ENCODE measurements at regions not wholly inside any gene's neighbourhood (a gene's known extent, or its start where the extent isn't known, plus 50 kb on each side); places are given as distances from the start of the nearest gene placed in this dataset.

DNA sequence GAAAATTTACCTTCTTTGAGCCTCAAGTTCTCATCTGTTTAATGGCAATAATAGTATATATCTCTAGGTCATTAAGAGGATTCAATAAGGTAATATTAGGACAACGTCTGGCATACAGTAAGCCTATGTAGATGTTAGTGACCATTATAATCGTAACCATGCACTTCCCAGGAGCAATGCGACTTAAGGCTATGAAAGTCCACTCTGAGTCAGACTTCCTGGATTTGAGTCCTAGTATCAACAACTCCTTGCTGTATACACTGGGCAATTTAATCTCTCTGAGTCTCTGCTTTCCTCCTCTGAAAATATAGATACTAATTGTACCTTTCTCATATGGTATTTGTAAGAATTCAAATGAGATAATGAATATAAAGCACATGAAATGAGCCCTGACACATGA, 168.1 kb upstream of the HDDC2 start:
- TF ChIP-seq POLR2A (IDR thresholded peaks at IDR 0.05; ENCODE audit: low read length) (no peak), GATA1 (IDR thresholded peaks at IDR 0.05; ENCODE audit: low read depth, low read length) (no peak)
